ENCODE measurements at regions not wholly inside any gene's neighbourhood (a gene's known extent, or its start where the extent isn't known, plus 50 kb on each side); places are given as distances from the start of the nearest gene placed in this dataset.

GRCh38 chr20:40238511-40238910 is 450.5 kb downstream of the MAFB start:
- TF ChIP-seq CTCF (conservative IDR thresholded peaks at IDR 0.05; ENCODE audit: low read depth, low read length): no peak
- DNase-seq (ENCODE audit: low read depth): no peak
- no peak overlapping the region for H3K4me3 ChIP-seq (ENCODE audit: low read depth, low read length)

GRCh38 chr20:40234593-40234992 is 454.4 kb downstream of the MAFB start:
- DNase-seq (ENCODE audit: low read depth): no peak
- no peak for TF ChIP-seq CTCF (conservative IDR thresholded peaks at IDR 0.05; ENCODE audit: low read depth, low read length)
- H3K4me3 ChIP-seq (ENCODE audit: low read depth, low read length): no peak overlapping the region

DNA sequence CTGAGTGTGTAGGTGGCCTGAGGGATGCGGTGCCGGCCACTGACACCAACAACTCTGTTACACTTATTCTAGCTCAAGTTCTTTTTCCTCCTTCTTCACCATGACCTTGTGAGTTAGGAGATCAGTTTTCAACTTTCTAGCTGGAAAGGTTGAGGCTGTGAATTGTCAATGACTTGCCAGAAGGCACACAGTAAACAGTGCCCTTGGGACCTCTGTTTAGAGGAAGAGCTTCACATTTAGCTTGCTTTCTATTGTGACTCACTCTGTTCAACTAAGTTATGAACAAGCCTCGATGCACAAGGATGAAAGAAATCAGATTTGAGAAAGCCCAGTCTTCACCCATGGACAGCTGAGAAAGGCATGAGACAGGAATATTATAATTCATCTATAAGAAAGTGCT is 455.6 kb downstream of the MAFB start:
- DNase-seq (ENCODE audit: low read depth): no peak
- TF ChIP-seq CTCF (conservative IDR thresholded peaks at IDR 0.05; ENCODE audit: low read depth, low read length): no peak
- no peak overlapping the region for H3K4me3 ChIP-seq (ENCODE audit: low read depth, low read length)

DNA sequence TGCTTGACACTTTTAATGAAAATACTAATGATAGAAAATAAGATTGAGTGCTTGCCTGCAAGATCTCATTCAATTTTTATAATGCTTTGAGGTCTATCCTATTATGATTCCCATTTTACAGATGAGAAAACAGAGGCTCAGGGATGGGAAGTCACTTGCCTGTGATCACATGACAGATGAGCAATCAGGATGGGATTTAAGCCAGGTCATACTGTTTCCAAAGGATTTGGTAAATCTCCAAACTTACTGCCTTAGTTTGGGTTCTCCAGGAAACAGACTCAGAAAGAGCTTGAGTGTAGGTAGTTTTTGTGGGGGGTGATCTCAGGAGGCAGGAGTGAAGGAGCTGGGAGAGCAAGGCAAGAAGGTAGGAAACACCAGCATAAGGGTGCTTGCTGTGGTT is 456.3 kb downstream of the MAFB start:
- no peak overlapping the region for H3K4me3 ChIP-seq (ENCODE audit: low read depth, low read length)
- TF ChIP-seq CTCF (conservative IDR thresholded peaks at IDR 0.05; ENCODE audit: low read depth, low read length): no peak
- DNase-seq (ENCODE audit: low read depth): no peak

- DNase-seq (ENCODE audit: low read depth): no peak
- TF ChIP-seq CTCF (conservative IDR thresholded peaks at IDR 0.05; ENCODE audit: low read depth, low read length): no peak
- no peak overlapping the region for H3K4me3 ChIP-seq (ENCODE audit: low read depth, low read length)
Observed at GRCh38 chr20:40232273-40232672, 456.8 kb downstream of the MAFB start.

- H3K4me3 ChIP-seq (ENCODE audit: low read depth, low read length): no peak overlapping the region
- no peak for DNase-seq (ENCODE audit: low read depth)
- TF ChIP-seq CTCF (conservative IDR thresholded peaks at IDR 0.05; ENCODE audit: low read depth, low read length): no peak
Observed at GRCh38 chr20:40230486-40230885, 458.6 kb downstream of the MAFB start.

DNA sequence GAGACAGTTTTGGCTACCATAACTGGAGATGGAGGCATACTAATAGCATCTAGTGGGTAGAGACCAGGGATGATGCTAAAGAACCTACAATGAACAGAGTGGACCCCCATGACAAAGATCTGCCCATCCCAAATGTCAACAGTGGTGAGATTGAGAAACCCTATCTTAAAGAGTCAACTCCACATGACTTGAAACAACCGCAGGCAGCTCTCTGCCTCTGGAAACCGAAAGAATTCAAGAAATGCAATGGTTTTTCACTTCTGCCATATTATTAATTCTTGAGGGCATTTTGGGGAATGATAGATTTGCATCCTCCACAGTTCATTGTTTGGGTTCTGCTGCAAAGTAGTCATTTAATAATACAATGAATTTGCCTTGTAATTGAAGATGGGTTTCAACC is 463.4 kb downstream of the MAFB start:
- no peak for TF ChIP-seq CTCF (conservative IDR thresholded peaks at IDR 0.05; ENCODE audit: low read depth, low read length)
- DNase-seq (ENCODE audit: low read depth): no peak
- no peak overlapping the region for H3K4me3 ChIP-seq (ENCODE audit: low read depth, low read length)

Data from epithelial cell of proximal tubule (primary cell).